Esophagus squamous epithelium (tissue), 5 donors: ENCODE measurements at regions not wholly inside any gene's neighbourhood (a gene's known extent, or its start where the extent isn't known, plus 50 kb on each side); places are given as distances from the start of the nearest gene placed in this dataset.

Experiments
- DNase-seq: peaks from one replicate; lab custom pipeline; 2025; lab: John Stamatoyannopoulos, UW
- H3K27ac ChIP-seq, 4 donors: fragments of 200-600 bp; sonication (generic); one replicate each; pipeline ENCODE4 v1.5.1; 2016 to 2019; ENCODE audit warnings: mild to moderate bottlenecking in 1 of 4
- H3K27me3 ChIP-seq, 4 donors: fragments of 200-600 bp; sonication (generic); 1 replicate in 3 of 4; 2 replicates in 1 of 4; pipeline versions ENCODE4 v1.5.1 to v1.6.0; 2017 to 2021; ENCODE audit warnings: antibody characterized with exemption in 1 of 4
- H3K36me3 ChIP-seq, 3 donors: fragments of 200-600 bp; sonication (generic); one replicate each; pipeline ENCODE4 v1.5.1; 2016 to 2019
- H3K4me1 ChIP-seq, 3 donors: fragments of 200-600 bp; sonication (generic); one replicate each; pipeline ENCODE4 v1.5.1; 2017 to 2019
- H3K4me3 ChIP-seq, 4 donors: fragments of 200-600 bp; sonication (generic); 1 replicate in 3 of 4; 2 replicates in 1 of 4; pipeline ENCODE4 v1.5.1; 2016 to 2019; ENCODE audit warnings: mild to moderate bottlenecking in 2 of 4, moderate library complexity in 1 of 4
- H3K9me3 ChIP-seq, 3 donors: fragments of 200-600 bp; sonication (generic); one replicate each; pipeline ENCODE4 v1.5.1; 2016 to 2019
- CTCF ChIP-seq, 6 experiments: fragments of 450-650 bp in 4 of 6; fragments of 200-600 bp in 2 of 6; sonication (generic) in 2 of 6; IDR thresholded peaks; one replicate each; pipeline ENCODE4 v1.5.1; 2016 to 2019; ENCODE audit warnings: antibody characterized with exemption in 6 of 6, mild to moderate bottlenecking in 4 of 6, moderate library complexity in 4 of 6
- POLR2A ChIP-seq, 4 donors: fragments of 450-650 bp; IDR thresholded peaks; one replicate each; pipeline ENCODE4 v1.6.1; 2017; ENCODE audit warnings: antibody characterized with exemption in 4 of 4, mild to moderate bottlenecking in 4 of 4, moderate library complexity in 3 of 4
- WGBS, 2 donors: methylation state at CpG; one replicate each; pipeline ENCODE4 v1.1.5; 2018; 5-methylcytosine and 5-hydroxymethylcytosine counted together
- intact Hi-C: fragments of 100-400 bp; cut with DNase I; formaldehyde crosslinking; loops from one replicate; pipeline ENCODE4 v1.15.0; 2022
- donor health status: DM: yes; HTN: yes; CAD: no.

- Histone ChIP-seq H3K27ac (no peak overlapping the region), H3K27me3 (no peaks in the 10 kb centered on the region), H3K4me3 (no peak overlapping the region), H3K36me3 (no peaks in the 10 kb centered on the region), H3K9me3 (peaks cover 0 to 11% (median 0%) of the 10 kb centered on the region in 3 donors), H3K4me1 (no peaks in the 10 kb centered on the region)
- 83 to 89% methylated on average over 12 to 13 of the region's 14 CpGs for WGBS, 2 donors
- intact Hi-C loops = no loop called here
- TF ChIP-seq POLR2A (IDR thresholded peaks at IDR 0.05) (no peak), CTCF (IDR thresholded peaks at IDR 0.05) (no peak)
- no peak for DNase-seq
These were observed 326.7 kb upstream of the CAMK1G start for GRCh38 chr1:209256766-209257350.

- Histone ChIP-seq H3K27me3 (no peaks in the 10 kb centered on the region), H3K4me1 (no peaks in the 10 kb centered on the region), H3K4me3 (no peak overlapping the region), H3K9me3 (peaks cover 0 to 11% (median 0%) of the 10 kb centered on the region in 3 donors), H3K27ac (no peak overlapping the region), H3K36me3 (no peaks in the 10 kb centered on the region)
- TF ChIP-seq POLR2A (IDR thresholded peaks at IDR 0.05) = no peak
- no peak for TF ChIP-seq CTCF (IDR thresholded peaks at IDR 0.05)
- 84 to 95% methylated on average over 1 of the region's 1 CpG for WGBS, 2 donors
- DNase-seq = no peak
- intact Hi-C loops = no loop called here
These were observed 326.1 kb upstream of the CAMK1G start for GRCh38 chr1:209257454-209257853.

DNA sequence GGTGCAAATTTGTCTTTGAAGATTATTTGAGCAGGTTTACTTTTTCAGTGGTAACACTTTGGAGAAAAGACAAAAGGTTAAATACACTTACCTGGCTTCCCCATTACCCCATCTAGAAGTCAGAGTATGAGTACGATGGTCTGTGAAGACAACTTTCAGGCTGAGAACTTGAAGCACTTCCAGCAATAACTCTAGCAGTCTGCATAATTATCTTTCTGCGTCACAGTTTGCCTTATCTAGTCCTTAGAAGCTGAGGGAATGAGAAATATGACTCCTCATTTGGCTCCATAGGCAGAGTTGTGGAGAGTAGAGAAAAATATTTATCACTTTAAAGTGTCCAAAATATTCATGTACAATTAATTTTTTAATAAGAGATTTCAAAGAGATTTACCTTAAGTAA lies 323.4 kb upstream of the CAMK1G start:
- Histone ChIP-seq H3K27me3 (no peaks in the 10 kb centered on the region), H3K36me3 (no peaks in the 10 kb centered on the region), H3K4me1 (no peaks in the 10 kb centered on the region), H3K9me3 (peaks cover 0 to 11% (median 0%) of the 10 kb centered on the region in 3 donors), H3K4me3 (no peak overlapping the region), H3K27ac (no peak overlapping the region)
- TF ChIP-seq POLR2A (IDR thresholded peaks at IDR 0.05) = no peak
- no peak for TF ChIP-seq CTCF (IDR thresholded peaks at IDR 0.05)
- DNase-seq = no peak
- intact Hi-C loops = no loop called here
- WGBS, 2 donors = 61 to 65% methylated on average over 2 of the region's 2 CpGs

- H3K4me3 ChIP-seq = no peak overlapping the region
- H3K27ac ChIP-seq = no peak overlapping the region
- no peaks in the 10 kb centered on the region for H3K36me3 ChIP-seq
- WGBS, 2 donors = 86 to 100% methylated on average over 1 of the region's 1 CpG
- peaks cover 0 to 8% (median 0%) of the 10 kb centered on the region in 3 donors for H3K4me1 ChIP-seq
- intact Hi-C loops = no loop called here
- peaks cover 0 to 8% (median 0%) of the 10 kb centered on the region in 3 donors for H3K9me3 ChIP-seq
- no peak for TF ChIP-seq CTCF (IDR thresholded peaks at IDR 0.05)
- TF ChIP-seq POLR2A (IDR thresholded peaks at IDR 0.05) = no peak
- H3K27me3 ChIP-seq = no peaks in the 10 kb centered on the region
- DNase-seq = no peak
These were observed 320.9 kb upstream of the CAMK1G start for GRCh38 chr1:209262631-209263030.

- Histone ChIP-seq H3K27ac (no peak overlapping the region), H3K27me3 (no peaks in the 10 kb centered on the region), H3K4me3 (no peak overlapping the region), H3K4me1 (peaks cover 0 to 8% (median 0%) of the 10 kb centered on the region in 3 donors), H3K9me3 (no peaks in the 10 kb centered on the region), H3K36me3 (no peaks in the 10 kb centered on the region)
- no peak for DNase-seq
- TF ChIP-seq CTCF (IDR thresholded peaks at IDR 0.05) (no peak), POLR2A (IDR thresholded peaks at IDR 0.05) (no peak)
- WGBS, 2 donors = 64 to 78% methylated on average over 7 of the region's 7 CpGs
- intact Hi-C loops = no loop called here
These were observed 318.2 kb upstream of the CAMK1G start for GRCh38 chr1:209265301-209265700.
